GM12878 (cell line): ENCODE measurements at regions not wholly inside any gene's neighbourhood (a gene's known extent, or its start where the extent isn't known, plus 50 kb on each side); places are given as distances from the start of the nearest gene placed in this dataset.

Experiments used
- ATAC-seq: fragments of 200-7000 bp; cut with Tn5 transposase; 3 replicates; pipeline ENCODE4 v1.9.1; 2020; ENCODE audit warnings: mild to moderate bottlenecking, moderate library complexity
- BruUV-seq: library from RNA; stranded (reverse); fragments of 400-500 nt; replicated peaks from 2 replicates; lab custom pipeline; 2021; lab: Mats Ljungman, UMichigan
- CTCF ChIA-PET: fragments of 300-600 bp; sonication (Branson Sonifier 250); formaldehyde crosslinking; extraction: SDS; loops from one replicate; lab custom pipeline; 2021; ENCODE audit warnings: inconsistent platforms; lab: Yijun Ruan, JAX
- POLR2A ChIA-PET: fragments of 350-600 bp; formaldehyde crosslinking; extraction: SDS; loops from one replicate; lab custom pipeline; 2021; ENCODE audit warnings: inconsistent platforms; lab: Charles Lee
- RAD21 ChIA-PET: fragments of 300-600 bp; sonication (Branson Sonifier 250); formaldehyde crosslinking; loops from one replicate; lab custom pipeline; 2023; ENCODE audit warnings: antibody characterized with exemption; ENCODE audit not compliant: unreplicated experiment; lab: Charles Lee
- SMC1A ChIA-PET: fragments of 300-600 bp; sonication (Branson Sonifier 250); formaldehyde crosslinking; loops from one replicate; lab custom pipeline; 2023; ENCODE audit not compliant: unreplicated experiment, uncharacterized antibody; lab: Charles Lee
- DNase-seq: peaks from one replicate; pipeline ENCODE4 v3.0.0-alpha.2; 2011; ENCODE audit warnings: low read depth, low spot score
- FAIRE-seq: peaks from 3 replicates; lab custom pipeline; 2011; peaks lifted over from hg19 to GRCh38; lab: Jason Lieb, UNC
- H2AFZ ChIP-seq: 2 replicates; pipeline ENCODE4 v1.6.0; 2011; ENCODE audit warnings: low read depth, low read length, control low read depth; ENCODE audit not compliant: control insufficient read depth
- H3K27ac ChIP-seq: 2 replicates; pipeline ENCODE4 v1.5.1; 2011; ENCODE audit warnings: control low read depth; ENCODE audit not compliant: control insufficient read depth, insufficient read depth
- H3K27me3 ChIP-seq, 2 experiments: replicated peaks in 1 of 2; 2 replicates each; pipeline versions ENCODE4 v1.6.0 to v1.6.1; 2011; ENCODE audit warnings: low read length in 1 of 2; ENCODE audit not compliant: control insufficient read depth in 2 of 2, insufficient read depth in 2 of 2
- H3K36me3 ChIP-seq, 2 experiments: 2 replicates each; pipeline ENCODE4 v1.5.1; 2011; ENCODE audit warnings: low read length in 1 of 2; ENCODE audit not compliant: control insufficient read depth in 2 of 2, insufficient read depth in 2 of 2
- H3K4me1 ChIP-seq: 2 replicates; pipeline ENCODE4 v1.6.1; 2011; ENCODE audit warnings: mild to moderate bottlenecking, low read length, moderate library complexity, mixed read lengths; ENCODE audit not compliant: control insufficient read depth, insufficient read depth
- H3K4me2 ChIP-seq: 2 replicates; pipeline ENCODE4 v1.6.0; 2011; ENCODE audit warnings: control low read depth; ENCODE audit not compliant: control insufficient read depth, insufficient read depth
- H3K4me3 ChIP-seq: fragments of 200-600 bp; sonication (generic); 2 replicates; pipeline ENCODE4 v1.5.1; 2016
- H3K79me2 ChIP-seq: 2 replicates; pipeline ENCODE4 v1.6.0; 2011; ENCODE audit warnings: low read length; ENCODE audit not compliant: control insufficient read depth, insufficient read depth
- H3K9ac ChIP-seq: 2 replicates; pipeline ENCODE4 v1.8.0; 2011; ENCODE audit warnings: low read length, control low read depth, mixed read lengths; ENCODE audit not compliant: control insufficient read depth, insufficient read depth
- H3K9me3 ChIP-seq: replicated peaks from 3 replicates; pipeline ENCODE4 v1.5.1; 2011; ENCODE audit warnings: mild to moderate bottlenecking, low read length; ENCODE audit not compliant: control insufficient read depth, insufficient read depth
- H4K20me1 ChIP-seq: 2 replicates; pipeline ENCODE4 v1.6.0; 2011; ENCODE audit not compliant: control insufficient read depth, insufficient read depth
- BRCA1 ChIP-seq: IDR thresholded peaks from 2 replicates; pipeline ENCODE4 v1.6.1; 2011; ENCODE audit warnings: low read depth, low read length, improper control_type of control experiment
- CEBPB ChIP-seq, 2 experiments: fragments of 150-350 bp in 1 of 2; IDR thresholded peaks; 2 replicates each; pipeline ENCODE4 v1.6.1; 2012 to 2014; ENCODE audit warnings: low read depth in 2 of 2, low read length in 2 of 2, borderline replicate concordance in 1 of 2, inconsistent platforms in 1 of 2
- CUX1 ChIP-seq: IDR thresholded peaks from 2 replicates; pipeline ENCODE4 v1.6.1; 2012; ENCODE audit warnings: improper control_type of control experiment, low read depth, low read length; ENCODE audit not compliant: insufficient replicate concordance
- ESRRA ChIP-seq: IDR thresholded peaks from 2 replicates; pipeline ENCODE4 v1.6.1; 2012; ENCODE audit warnings: mild to moderate bottlenecking, low read length, improper control_type of control experiment
- IKZF1 ChIP-seq: fragments of 450-650 bp; conservative IDR thresholded peaks from 2 replicates; pipeline ENCODE4 v1.6.1; 2017; ENCODE audit warnings: antibody characterized with exemption, mild to moderate bottlenecking
- MEF2B ChIP-seq: fragments of 450-650 bp; IDR thresholded peaks from 2 replicates; pipeline ENCODE4 v1.6.1; 2018; ENCODE audit warnings: mild to moderate bottlenecking, moderate library complexity; ENCODE audit not compliant: partially characterized antibody, poor library complexity, severe bottlenecking
- MLLT1 ChIP-seq: fragments of 450-650 bp; IDR thresholded peaks from 2 replicates; pipeline ENCODE4 v1.6.1; 2016; ENCODE audit warnings: mild to moderate bottlenecking
- MYB ChIP-seq: fragments of 150-350 bp; IDR thresholded peaks from 2 replicates; pipeline ENCODE4 v1.6.1; 2014; ENCODE audit warnings: mild to moderate bottlenecking, low read depth, low read length, borderline replicate concordance
- MYC ChIP-seq: IDR thresholded peaks from 2 replicates; pipeline ENCODE4 v1.6.1; 2011; ENCODE audit warnings: mild to moderate bottlenecking, low read length, moderate library complexity, inconsistent platforms; ENCODE audit not compliant: insufficient read depth, insufficient replicate concordance, insufficient read length, severe bottlenecking
- NFIC ChIP-seq: IDR thresholded peaks from 2 replicates; pipeline ENCODE4 v1.6.1; 2012; ENCODE audit warnings: low read depth, mild to moderate bottlenecking, inconsistent platforms, low read length, moderate library complexity
- RAD21 ChIP-seq: IDR thresholded peaks from 2 replicates; pipeline ENCODE4 v1.6.1; 2011; ENCODE audit warnings: mild to moderate bottlenecking, low read depth, low read length, moderate library complexity; ENCODE audit not compliant: insufficient read depth
- RAD51 ChIP-seq: fragments of 450-650 bp; IDR thresholded peaks from 2 replicates; pipeline ENCODE4 v1.6.1; 2016; ENCODE audit warnings: moderate library complexity, mild to moderate bottlenecking, inconsistent platforms
- RFX5 ChIP-seq: IDR thresholded peaks from 2 replicates; pipeline ENCODE4 v1.6.1; 2011; ENCODE audit warnings: low read depth, low read length, improper control_type of control experiment
- SREBF2 ChIP-seq: IDR thresholded peaks from 2 replicates; pipeline ENCODE4 v1.6.1; 2012; ENCODE audit warnings: mild to moderate bottlenecking, low read length
- TARDBP ChIP-seq: IDR thresholded peaks from 2 replicates; pipeline ENCODE4 v1.6.1; 2016; ENCODE audit warnings: borderline replicate concordance
- USF2 ChIP-seq: IDR thresholded peaks from 2 replicates; pipeline ENCODE4 v1.6.1; 2011; ENCODE audit warnings: low read depth, low read length, improper control_type of control experiment, borderline replicate concordance
- ZBED1 ChIP-seq: IDR thresholded peaks from 2 replicates; pipeline ENCODE4 v1.6.1; 2016; ENCODE audit warnings: borderline replicate concordance
- ZNF274 ChIP-seq: IDR thresholded peaks from one replicate; pipeline ENCODE4 v1.8.0; 2011; ENCODE audit not compliant: insufficient read length, insufficient read depth
- ZNF384 ChIP-seq: IDR thresholded peaks from 2 replicates; pipeline ENCODE4 v1.6.1; 2012; ENCODE audit warnings: low read depth, mild to moderate bottlenecking, low read length, improper control_type of control experiment, borderline replicate concordance
- WGBS: methylation state at CpG from one replicate; pipeline ENCODE4 v1.1.6; 2016; ENCODE audit warnings: low lambda C conversion rate; ENCODE audit not compliant: insufficient replicate concordance, insufficient coverage; ENCODE audit errors: missing lambda C conversion rate; 5-methylcytosine and 5-hydroxymethylcytosine counted together
- in situ Hi-C: fragments of 300-500 bp; cut with MboI; formaldehyde crosslinking; loops from 9 replicates; pipeline ENCODE4 v1.14.3; 2018; ENCODE audit warnings: mixed read lengths
- intact Hi-C: fragments of 100-400 bp; cut with micrococcal nuclease; formaldehyde crosslinking; loops from one replicate; pipeline ENCODE4 v1.14.2; 2022; ENCODE audit not compliant: unreplicated experiment

- ChIA-PET SMC1A (interaction anchor here (1.7 kb wide), 1 partner anchor 94 kb away, joined by 5 read pairs; no protein-coding TSS in a partner anchor), POLR2A (no interaction called here), CTCF (interaction anchor here (1.3 to 9.2 kb wide), 2 partner anchors 29 to 93 kb away, joined by 3 to 110 read pairs; no protein-coding TSS in a partner anchor), RAD21 (no interaction called here)
- DNase-seq (no peak), ATAC-seq (no peak), FAIRE-seq (no peak)
- H2AFZ ChIP-seq: no peak overlapping the region
- H3K4me3 ChIP-seq: no peak overlapping the region
- 2% methylated on average over 2 of the region's 2 CpGs for WGBS
- no peak overlapping the region for H3K4me2 ChIP-seq
- no TSS peak for BruUV-seq
- H4K20me1 ChIP-seq: no peaks in the 10 kb centered on the region
- H3K27me3 ChIP-seq: no peaks in the 10 kb centered on the region
- H3K27ac ChIP-seq: no peak overlapping the region
- H3K9ac ChIP-seq: no peak overlapping the region
- in situ Hi-C loops: no loop called here
- H3K4me1 ChIP-seq: no peaks in the 10 kb centered on the region
- no peaks in the 10 kb centered on the region for H3K9me3 ChIP-seq
- no peaks in the 10 kb centered on the region for H3K79me2 ChIP-seq
- no peaks in the 10 kb centered on the region for H3K36me3 ChIP-seq
- intact Hi-C loops: no loop called here
- TF ChIP-seq TARDBP (no peak), USF2 (no peak), ESRRA (no peak), SREBF2 (no peak), MYC (no peak), CUX1 (no peak), BRCA1 (no peak), MLLT1 (no peak), RFX5 (no peak), RAD21 (no peak), CEBPB (IDR thresholded peaks at IDR 0.05; ENCODE audit: borderline replicate concordance in 1 of 2, low read depth in 2 of 2, low read length in 2 of 2) (no peak), MEF2B (no peak), MYB (no peak), ZNF274 (no peak), NFIC (no peak), ZBED1 (no peak), RAD51 (no peak), ZNF384 (no peak), IKZF1 (no peak)
Observed at GRCh38 chr6:99148761-99149160, 200.7 kb downstream of the FAXC start.
